ENCODE measurements at regions not wholly inside any gene's neighbourhood (a gene's known extent, or its start where the extent isn't known, plus 50 kb on each side); places are given as distances from the start of the nearest gene placed in this dataset.

GRCh38 chr4:175930471-175930870 lies 118.4 kb upstream of the GPM6A start:
- no peak overlapping the region for H3K27ac ChIP-seq
- no peak for DNase-seq
- no peaks in the 10 kb centered on the region for H3K4me1 ChIP-seq
- H3K9me3 ChIP-seq (replicated peaks) = no peaks in the 10 kb centered on the region
- H3K27me3 ChIP-seq = no peaks in the 10 kb centered on the region
- no peak overlapping the region for H3K4me3 ChIP-seq
- H3K36me3 ChIP-seq = no peaks in the 10 kb centered on the region

- Histone ChIP-seq H3K4me1 (no peaks in the 10 kb centered on the region), H3K27me3 (no peaks in the 10 kb centered on the region), H3K27ac (no peak overlapping the region), H3K4me3 (no peak overlapping the region), H3K36me3 (no peaks in the 10 kb centered on the region), H3K9me3 (replicated peaks) (no peaks in the 10 kb centered on the region)
- no peak for DNase-seq
Measured at GRCh38 chr4:175932116-175932515, 120.1 kb upstream of the GPM6A start.

GRCh38 chr4:175934506-175934905 lies 122.4 kb upstream of the GPM6A start:
- Histone ChIP-seq H3K27ac (no peak overlapping the region), H3K4me1 (no peaks in the 10 kb centered on the region), H3K27me3 (no peaks in the 10 kb centered on the region)

DNA sequence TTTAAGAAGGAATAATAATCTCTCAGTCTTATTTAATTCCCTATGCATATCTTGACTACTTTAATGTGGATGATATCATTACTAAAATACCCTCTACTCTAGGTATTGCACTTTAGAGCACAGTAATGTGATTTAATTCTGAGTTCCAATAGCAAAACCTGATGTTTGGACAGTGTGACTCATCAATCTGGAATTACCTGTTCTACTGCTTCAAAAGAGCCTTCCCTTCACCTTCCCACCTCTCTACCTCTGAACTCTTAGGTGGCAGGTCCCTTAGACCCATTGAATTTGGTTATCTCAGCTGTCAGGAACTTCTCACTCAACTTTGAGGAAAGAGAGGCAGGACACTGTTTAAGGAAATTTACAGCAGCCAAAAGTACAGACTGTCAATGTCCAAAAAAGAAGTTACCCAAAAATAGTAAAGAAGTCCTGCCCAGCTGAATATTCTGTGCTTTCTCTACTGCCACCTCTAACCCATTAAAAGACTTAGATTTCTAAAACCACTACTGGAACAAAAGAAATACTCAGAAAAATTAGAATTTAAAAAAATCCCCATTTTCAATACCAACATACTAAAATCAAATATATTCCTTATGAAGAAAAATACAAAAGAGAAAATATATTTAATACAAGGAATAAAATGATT lies 123.1 kb upstream of the GPM6A start:
- H3K27ac ChIP-seq = no peak overlapping the region
- H3K4me3 ChIP-seq = no peak overlapping the region
- no peak for DNase-seq
- H3K9me3 ChIP-seq (replicated peaks) = no peaks in the 10 kb centered on the region
- no peaks in the 10 kb centered on the region for H3K27me3 ChIP-seq
- no peaks in the 10 kb centered on the region for H3K36me3 ChIP-seq
- no peaks in the 10 kb centered on the region for H3K4me1 ChIP-seq

More at GRCh38 chr4:175934506-175934905, 122.4 kb upstream of the GPM6A start:
- DNase-seq = no peak
- H3K9me3 ChIP-seq (replicated peaks) = no peaks in the 10 kb centered on the region
- H3K4me3 ChIP-seq = no peak overlapping the region
- H3K36me3 ChIP-seq = no peaks in the 10 kb centered on the region

GRCh38 chr4:175944126-175944910 lies 121.3 kb upstream of the WDR17 start:
- no peak overlapping the region for H3K27ac ChIP-seq
- H3K27me3 ChIP-seq = no peaks in the 10 kb centered on the region
- H3K4me1 ChIP-seq = no peaks in the 10 kb centered on the region
- no peak overlapping the region for H3K4me3 ChIP-seq
- H3K9me3 ChIP-seq (replicated peaks) = no peaks in the 10 kb centered on the region
- no peak for DNase-seq
- no peaks in the 10 kb centered on the region for H3K36me3 ChIP-seq

GRCh38 chr4:175946472-175947116 lies 119.0 kb upstream of the WDR17 start:
- no peaks in the 10 kb centered on the region for H3K36me3 ChIP-seq
- no peaks in the 10 kb centered on the region for H3K27me3 ChIP-seq
- DNase-seq = peak in 1 of 2 experiments; percentile 5
- H3K4me3 ChIP-seq = no peak overlapping the region
- H3K9me3 ChIP-seq (replicated peaks) = no peaks in the 10 kb centered on the region
- H3K4me1 ChIP-seq = no peaks in the 10 kb centered on the region
- no peak overlapping the region for H3K27ac ChIP-seq

GRCh38 chr4:175947117-175947722 lies 118.4 kb upstream of the WDR17 start:
- H3K36me3 ChIP-seq = no peaks in the 10 kb centered on the region
- H3K9me3 ChIP-seq (replicated peaks) = no peaks in the 10 kb centered on the region
- H3K27ac ChIP-seq = no peak overlapping the region
- H3K4me1 ChIP-seq = no peaks in the 10 kb centered on the region
- H3K27me3 ChIP-seq = no peaks in the 10 kb centered on the region
- no peak overlapping the region for H3K4me3 ChIP-seq
- peak in 1 of 2 experiments; percentile 23 for DNase-seq

DNA sequence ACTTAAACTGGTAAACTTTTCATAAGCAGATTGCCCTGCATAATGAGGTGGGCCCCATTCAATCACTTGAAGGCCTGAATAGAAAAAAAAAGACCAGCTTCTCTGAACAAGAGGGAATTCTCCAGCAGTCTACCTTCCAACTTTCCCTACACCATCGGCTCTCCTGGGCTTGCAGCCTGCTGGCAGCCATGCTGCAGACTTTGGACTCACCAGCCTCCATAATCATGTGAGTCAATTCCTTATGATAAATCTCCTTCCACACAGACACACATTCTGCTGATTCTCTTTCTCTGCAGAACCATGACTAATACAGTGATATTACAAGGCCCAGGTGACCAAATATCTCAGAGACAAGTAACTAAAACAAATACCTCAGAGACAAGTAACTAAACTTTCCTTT lies 113.8 kb upstream of the WDR17 start:
- Histone ChIP-seq H3K36me3 (no peaks in the 10 kb centered on the region), H3K9me3 (replicated peaks) (no peaks in the 10 kb centered on the region), H3K27me3 (no peaks in the 10 kb centered on the region), H3K27ac (no peak overlapping the region), H3K4me3 (no peak overlapping the region), H3K4me1 (no peaks in the 10 kb centered on the region)
- no peak for DNase-seq

DNA sequence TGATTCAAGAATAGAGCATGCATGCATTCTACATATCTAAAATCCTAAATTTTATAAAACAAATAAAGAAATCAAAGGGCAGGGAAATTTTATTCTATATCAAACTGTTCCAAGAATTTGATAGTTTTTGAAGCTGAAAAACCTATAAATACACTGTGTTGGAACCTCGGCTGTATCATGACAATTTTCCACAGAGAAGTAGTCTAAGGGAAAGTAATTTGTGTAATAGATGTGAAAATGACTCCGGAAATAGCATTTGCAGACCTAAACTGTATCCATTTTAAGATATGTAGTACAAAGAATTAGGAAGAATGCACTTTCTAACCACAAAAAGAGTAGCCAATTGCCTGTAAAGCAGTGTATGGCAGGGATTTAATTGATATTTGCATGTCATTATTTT lies 112.5 kb upstream of the WDR17 start:
- no peaks in the 10 kb centered on the region for H3K9me3 ChIP-seq (replicated peaks)
- no peak for DNase-seq
- no peak overlapping the region for H3K4me3 ChIP-seq
- no peaks in the 10 kb centered on the region for H3K27me3 ChIP-seq
- no peaks in the 10 kb centered on the region for H3K4me1 ChIP-seq
- no peak overlapping the region for H3K27ac ChIP-seq
- H3K36me3 ChIP-seq = no peaks in the 10 kb centered on the region

DNA sequence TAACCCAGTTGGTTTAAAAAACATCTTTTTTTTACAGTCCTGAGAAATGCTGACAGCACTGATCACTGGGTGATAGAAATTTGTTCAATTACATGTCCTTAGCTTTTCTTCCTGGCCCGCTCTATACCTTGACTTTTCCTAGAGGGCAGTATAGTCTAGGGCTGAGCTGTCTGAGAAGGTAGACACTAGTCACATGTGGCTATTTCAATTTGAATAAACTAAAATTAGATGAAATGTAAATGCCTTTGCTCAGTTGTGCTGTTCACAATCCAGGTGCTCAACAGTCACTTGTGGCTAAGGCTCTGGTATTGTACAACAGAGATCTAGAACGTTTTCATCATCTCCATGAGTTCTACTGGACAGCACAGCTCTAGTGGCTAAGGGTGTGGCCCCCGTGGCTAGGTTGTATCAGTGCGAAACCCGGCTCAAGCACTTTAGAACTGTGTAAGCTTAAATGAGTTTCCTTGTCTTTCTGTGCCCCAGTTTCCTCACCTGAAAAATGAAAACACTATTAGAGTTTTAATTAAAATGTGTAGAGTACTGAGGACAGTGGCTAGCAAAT lies 111.6 kb upstream of the WDR17 start:
- Histone ChIP-seq H3K4me3 (no peak overlapping the region), H3K36me3 (no peaks in the 10 kb centered on the region), H3K4me1 (no peaks in the 10 kb centered on the region), H3K27me3 (no peaks in the 10 kb centered on the region), H3K9me3 (replicated peaks) (no peaks in the 10 kb centered on the region), H3K27ac (no peak overlapping the region)
- peak in 1 of 2 experiments; percentile 2 for DNase-seq

DNA sequence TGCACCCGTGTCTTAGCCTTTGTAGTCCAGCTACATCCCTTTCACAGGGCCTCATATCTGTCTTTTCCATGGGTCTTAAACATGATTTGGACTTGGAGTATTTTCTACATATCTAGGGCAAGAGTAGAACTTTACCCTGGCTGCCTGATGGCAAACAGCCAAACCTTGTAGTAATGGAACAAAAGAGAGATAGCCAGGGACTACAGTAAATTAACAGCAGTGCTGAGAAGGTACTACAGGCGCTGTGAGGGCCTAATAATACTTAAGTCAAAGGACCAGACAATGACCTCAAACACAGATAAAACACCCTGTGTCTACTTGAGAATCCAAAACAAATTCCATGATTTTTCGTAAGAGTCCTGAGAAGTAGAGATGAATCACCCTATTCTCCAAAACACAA lies 111.0 kb upstream of the WDR17 start:
- H3K4me3 ChIP-seq = no peak overlapping the region
- H3K9me3 ChIP-seq (replicated peaks) = no peaks in the 10 kb centered on the region
- H3K27me3 ChIP-seq = no peaks in the 10 kb centered on the region
- H3K36me3 ChIP-seq = no peaks in the 10 kb centered on the region
- DNase-seq = no peak
- no peaks in the 10 kb centered on the region for H3K4me1 ChIP-seq
- no peak overlapping the region for H3K27ac ChIP-seq

- Histone ChIP-seq H3K4me3 (no peak overlapping the region), H3K36me3 (no peaks in the 10 kb centered on the region), H3K27me3 (no peaks in the 10 kb centered on the region), H3K4me1 (no peaks in the 10 kb centered on the region), H3K9me3 (replicated peaks) (no peaks in the 10 kb centered on the region), H3K27ac (no peak overlapping the region)
- DNase-seq = no peak
Measured at GRCh38 chr4:175961604-175962003, 104.0 kb upstream of the WDR17 start.

DNA sequence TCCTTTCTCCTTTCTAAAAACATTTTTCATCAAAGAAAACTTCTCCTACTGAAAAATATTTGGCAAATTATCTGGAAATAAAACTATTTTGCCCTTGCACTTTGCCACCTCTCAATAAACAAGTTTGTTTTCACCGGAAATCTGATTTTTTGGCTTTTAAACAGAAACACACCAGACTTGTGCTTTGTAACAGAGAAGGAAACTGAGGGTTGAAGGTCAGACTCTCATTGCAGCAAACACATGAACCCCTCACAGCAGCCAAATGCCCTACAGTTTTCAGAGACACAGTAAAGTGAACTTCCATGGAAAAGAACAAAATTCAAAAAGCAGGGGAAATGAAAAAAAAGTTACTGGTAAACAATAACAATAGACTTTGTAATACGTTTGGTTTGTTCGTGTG lies 95.6 kb upstream of the WDR17 start:
- Histone ChIP-seq H3K27ac (no peak overlapping the region), H3K27me3 (no peaks in the 10 kb centered on the region), H3K36me3 (no peaks in the 10 kb centered on the region), H3K9me3 (replicated peaks) (no peaks in the 10 kb centered on the region), H3K4me1 (no peaks in the 10 kb centered on the region), H3K4me3 (no peak overlapping the region)
- no peak for DNase-seq

DNA sequence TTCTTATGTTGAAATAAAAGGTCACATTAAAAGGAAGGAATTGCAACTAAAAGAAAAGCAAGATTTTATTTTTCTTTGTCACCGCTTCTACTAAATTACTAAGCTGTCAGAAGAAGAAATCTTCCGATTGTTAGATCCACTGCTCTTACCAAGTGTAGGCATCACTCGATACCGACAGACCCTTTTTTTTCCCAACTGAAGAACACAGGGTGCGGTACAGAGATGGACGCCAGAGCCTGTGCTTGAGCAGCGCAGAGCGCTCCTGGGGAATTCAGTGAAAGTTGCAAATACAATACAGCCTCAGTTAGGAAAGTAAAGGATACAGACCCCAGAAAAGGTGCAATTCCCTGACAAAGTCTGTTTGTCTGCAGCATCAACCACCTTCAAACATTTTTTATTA lies 94.9 kb upstream of the WDR17 start:
- no peak for DNase-seq

More for the DNA sequence above, 94.9 kb upstream of the WDR17 start:
- Histone ChIP-seq H3K4me1 (no peaks in the 10 kb centered on the region), H3K27me3 (no peaks in the 10 kb centered on the region), H3K27ac (no peak overlapping the region), H3K9me3 (replicated peaks) (no peaks in the 10 kb centered on the region), H3K36me3 (no peaks in the 10 kb centered on the region), H3K4me3 (no peak overlapping the region)

Data from SJCRH30 (cell line).